ENCODE measurements at regions not wholly inside any gene's neighbourhood (a gene's known extent, or its start where the extent isn't known, plus 50 kb on each side); places are given as distances from the start of the nearest gene placed in this dataset.

DNA sequence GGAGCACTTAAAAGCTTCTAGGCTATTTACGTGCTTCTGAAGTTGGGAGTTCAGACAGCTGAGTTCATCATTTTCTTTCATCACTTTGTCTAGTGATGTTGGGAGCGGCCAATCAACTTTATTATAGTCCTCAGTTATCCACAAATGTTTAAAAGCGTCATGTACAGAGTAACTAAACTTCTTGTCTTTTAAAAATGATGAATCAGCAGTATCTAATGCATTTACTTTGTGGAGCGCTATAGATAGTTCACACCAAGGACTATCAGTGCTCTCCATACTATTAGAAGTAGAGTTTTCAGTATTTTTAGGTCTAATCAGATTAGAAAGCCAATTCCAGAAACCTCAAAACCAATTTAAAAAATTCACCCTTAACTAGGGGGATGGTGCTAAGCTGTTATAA, 778.7 kb upstream of the PRMT6 start:
- Histone ChIP-seq H3K4me3 (no peak overlapping the region), H3K36me3 (no peaks in the 10 kb centered on the region), H3K27me3 (no peaks in the 10 kb centered on the region), H3K27ac (no peak overlapping the region), H3K9me3 (no peaks in the 10 kb centered on the region), H3K4me1 (ENCODE audit: insufficient read depth) (no peaks in the 10 kb centered on the region)
- TF ChIP-seq EP300 (IDR thresholded peaks at IDR 0.05) (no peak), POLR2A (IDR thresholded peaks at IDR 0.05) (no peak)
- TF ChIP-seq, protein P1, sequence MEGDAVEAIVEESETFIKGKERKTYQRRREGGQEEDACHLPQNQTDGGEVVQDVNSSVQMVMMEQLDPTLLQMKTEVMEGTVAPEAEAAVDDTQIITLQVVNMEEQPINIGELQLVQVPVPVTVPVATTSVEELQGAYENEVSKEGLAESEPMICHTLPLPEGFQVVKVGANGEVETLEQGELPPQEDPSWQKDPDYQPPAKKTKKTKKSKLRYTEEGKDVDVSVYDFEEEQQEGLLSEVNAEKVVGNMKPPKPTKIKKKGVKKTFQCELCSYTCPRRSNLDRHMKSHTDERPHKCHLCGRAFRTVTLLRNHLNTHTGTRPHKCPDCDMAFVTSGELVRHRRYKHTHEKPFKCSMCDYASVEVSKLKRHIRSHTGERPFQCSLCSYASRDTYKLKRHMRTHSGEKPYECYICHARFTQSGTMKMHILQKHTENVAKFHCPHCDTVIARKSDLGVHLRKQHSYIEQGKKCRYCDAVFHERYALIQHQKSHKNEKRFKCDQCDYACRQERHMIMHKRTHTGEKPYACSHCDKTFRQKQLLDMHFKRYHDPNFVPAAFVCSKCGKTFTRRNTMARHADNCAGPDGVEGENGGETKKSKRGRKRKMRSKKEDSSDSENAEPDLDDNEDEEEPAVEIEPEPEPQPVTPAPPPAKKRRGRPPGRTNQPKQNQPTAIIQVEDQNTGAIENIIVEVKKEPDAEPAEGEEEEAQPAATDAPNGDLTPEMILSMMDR (IDR thresholded peaks at IDR 0.05): no peak
- WGBS, 3 donors: 74 to 83% (median 82%) methylated on average over 4 of the region's 4 CpGs
- DNase-seq: no peak
- intact Hi-C loops (cut with DNase I): no loop called here

GRCh38 chr1:106278716-106279115, 777.8 kb upstream of the PRMT6 start:
- DNase-seq: no peak
- Histone ChIP-seq H3K4me1 (ENCODE audit: insufficient read depth) (no peaks in the 10 kb centered on the region), H3K27ac (no peak overlapping the region), H3K27me3 (no peaks in the 10 kb centered on the region), H3K4me3 (no peak overlapping the region), H3K9me3 (no peaks in the 10 kb centered on the region), H3K36me3 (no peaks in the 10 kb centered on the region)
- TF ChIP-seq, protein P1 (IDR thresholded peaks at IDR 0.05): no peak
- TF ChIP-seq POLR2A (IDR thresholded peaks at IDR 0.05) (no peak), EP300 (IDR thresholded peaks at IDR 0.05) (no peak)
- intact Hi-C loops (cut with DNase I): no loop called here
- WGBS, 3 donors: 31 to 45% (median 33%) methylated on average over 2 of the region's 2 CpGs

GRCh38 chr1:106289265-106289928, 767.1 kb upstream of the PRMT6 start:
- Histone ChIP-seq H3K27me3 (no peaks in the 10 kb centered on the region), H3K4me1 (ENCODE audit: insufficient read depth) (no peaks in the 10 kb centered on the region), H3K9me3 (no peaks in the 10 kb centered on the region), H3K4me3 (no peak overlapping the region), H3K27ac (no peak overlapping the region), H3K36me3 (no peaks in the 10 kb centered on the region)
- no peak for TF ChIP-seq EP300 (IDR thresholded peaks at IDR 0.05)
- no peak for TF ChIP-seq POLR2A (IDR thresholded peaks at IDR 0.05)
- TF ChIP-seq, protein P1 (IDR thresholded peaks at IDR 0.05): no peak
- intact Hi-C loops (cut with DNase I): no loop called here
- DNase-seq: no peak
- WGBS, 3 donors: 78 to 85% (median 81%) methylated on average over 3 of the region's 3 CpGs

GRCh38 chr1:106290805-106291501, 765.5 kb upstream of the PRMT6 start:
- Histone ChIP-seq H3K9me3 (no peaks in the 10 kb centered on the region), H3K27me3 (no peaks in the 10 kb centered on the region), H3K4me3 (no peak overlapping the region), H3K4me1 (ENCODE audit: insufficient read depth) (no peaks in the 10 kb centered on the region), H3K36me3 (no peaks in the 10 kb centered on the region), H3K27ac (no peak overlapping the region)
- intact Hi-C loops (cut with DNase I): no loop called here
- TF ChIP-seq EP300 (IDR thresholded peaks at IDR 0.05): no peak
- TF ChIP-seq, protein P1 (IDR thresholded peaks at IDR 0.05): no peak
- TF ChIP-seq POLR2A (IDR thresholded peaks at IDR 0.05): no peak
- DNase-seq: peak in 1 of 5 donors; percentile 16
- WGBS, 3 donors: 50 to 68% (median 52%) methylated on average over 13 of the region's 13 CpGs
